H54 (cell line): ENCODE measurements at regions not wholly inside any gene's neighbourhood (a gene's known extent, or its start where the extent isn't known, plus 50 kb on each side); places are given as distances from the start of the nearest gene placed in this dataset.

Experiments used
- DNase-seq: peaks from one replicate; pipeline ENCODE4 v3.0.0; 2011; ENCODE audit warnings: low spot score, mixed read lengths; ENCODE audit not compliant: insufficient read length
- FAIRE-seq: peaks from 3 replicates; lab custom pipeline; 2011; peaks lifted over from hg19 to GRCh38; lab: Jason Lieb, UNC
- POLR2A ChIP-seq: IDR thresholded peaks from 2 replicates; pipeline ENCODE4 v1.6.1; 2011; ENCODE audit warnings: low read depth, mild to moderate bottlenecking, low read length

GRCh38 chr10:62511656-62512055, 137.5 kb downstream of the ZNF365 start:
- no peak for TF ChIP-seq POLR2A
- FAIRE-seq (no peak), DNase-seq (no peak)

- no peak for FAIRE-seq
These were observed 138.7 kb downstream of the ZNF365 start for GRCh38 chr10:62512732-62513475.

GRCh38 chr10:62514079-62514693, 140.0 kb downstream of the ZNF365 start:
- FAIRE-seq, result no peak
- no peak for TF ChIP-seq POLR2A
- no peak for DNase-seq

More at GRCh38 chr10:62512732-62513475, 138.7 kb downstream of the ZNF365 start:
- no peak for DNase-seq
- TF ChIP-seq POLR2A, result no peak

DNA sequence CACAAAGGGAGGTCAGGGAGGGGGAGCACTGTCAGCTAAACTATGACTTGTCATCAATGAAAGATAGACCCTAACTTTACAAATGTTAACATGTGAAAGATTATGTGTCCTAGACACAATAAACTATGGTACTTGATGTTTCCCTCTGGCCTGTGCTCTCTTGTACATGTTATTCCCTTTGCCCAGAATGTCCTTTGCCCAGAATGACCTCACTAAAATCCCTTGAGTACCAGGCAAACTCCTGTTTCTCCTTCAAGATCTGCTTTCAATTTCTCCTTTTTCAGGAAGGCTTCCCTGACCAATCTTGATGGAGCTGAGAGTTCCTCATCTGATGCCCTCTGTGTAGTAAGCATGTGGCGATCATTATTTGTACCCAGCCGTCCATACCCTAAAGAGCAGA, 143.1 kb downstream of the ZNF365 start:
- TF ChIP-seq POLR2A, result no peak
- no peak for FAIRE-seq

GRCh38 chr10:62527019-62527827, 153.1 kb downstream of the ZNF365 start:
- FAIRE-seq (no peak), DNase-seq (no peak)
- TF ChIP-seq POLR2A, result no peak

More for the DNA sequence above, 143.1 kb downstream of the ZNF365 start:
- DNase-seq, result no peak

GRCh38 chr10:62528441-62528840, 154.3 kb downstream of the ZNF365 start:
- TF ChIP-seq POLR2A, result no peak
- FAIRE-seq (no peak), DNase-seq (no peak)

- TF ChIP-seq POLR2A, result no peak
- no peak for FAIRE-seq
- DNase-seq, result no peak
These were observed 155.2 kb downstream of the ZNF365 start for GRCh38 chr10:62529396-62529795.

DNA sequence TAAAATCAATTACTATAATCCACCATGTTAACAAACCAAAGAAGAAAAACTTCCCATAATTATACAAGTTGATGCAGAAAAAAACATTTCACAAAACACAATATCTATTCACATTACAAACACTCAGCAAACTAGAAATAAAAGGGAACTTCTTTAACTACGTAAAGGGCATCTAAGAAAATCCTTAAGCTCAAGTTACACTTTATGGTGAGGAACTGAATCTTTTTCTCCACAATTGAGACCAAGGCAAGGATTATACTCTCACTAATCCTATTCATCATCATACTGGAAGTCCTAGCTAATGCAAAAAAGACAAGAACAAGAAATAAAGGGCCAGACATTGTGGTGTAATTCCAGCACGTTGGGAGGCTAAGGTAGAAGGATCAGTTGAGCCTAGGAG, 159.9 kb downstream of the ZNF365 start:
- FAIRE-seq, result no peak
- no peak for TF ChIP-seq POLR2A
- no peak for DNase-seq

DNA sequence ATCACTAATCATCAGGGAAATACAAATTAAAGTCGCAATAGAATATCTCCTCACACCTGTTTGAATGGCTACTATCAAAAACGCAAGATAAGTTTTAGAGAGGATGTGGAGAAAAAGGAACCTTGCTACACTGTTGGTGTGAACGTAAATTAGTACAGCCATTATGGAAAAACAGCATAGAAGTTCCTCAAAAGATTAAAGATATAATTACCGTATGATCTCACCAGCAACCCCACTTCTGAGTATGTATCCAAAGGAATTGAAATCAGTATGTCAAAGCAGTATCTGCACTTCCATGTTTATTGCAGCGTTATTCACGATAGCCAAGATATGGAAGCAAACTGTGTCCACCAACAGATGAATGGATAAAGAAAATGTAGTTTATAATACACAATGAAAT, 164.4 kb downstream of the ZNF365 start:
- no peak for FAIRE-seq
- no peak for DNase-seq
- no peak for TF ChIP-seq POLR2A

- DNase-seq (no peak), FAIRE-seq (no peak)
- no peak for TF ChIP-seq POLR2A
These were observed 166.2 kb downstream of the ZNF365 start for GRCh38 chr10:62540389-62540788.

GRCh38 chr10:62541811-62542210, 167.6 kb downstream of the ZNF365 start:
- FAIRE-seq (no peak), DNase-seq (no peak)
- no peak for TF ChIP-seq POLR2A

- FAIRE-seq (no peak), DNase-seq (no peak)
- TF ChIP-seq POLR2A, result no peak
These were observed 169.6 kb downstream of the ZNF365 start for GRCh38 chr10:62543571-62544355.
